H9 (cell line): ENCODE measurements at regions not wholly inside any gene's neighbourhood (a gene's known extent, or its start where the extent isn't known, plus 50 kb on each side); places are given as distances from the start of the nearest gene placed in this dataset.

Source experiments
- DNase-seq: peaks from one replicate; pipeline ENCODE4 v3.0.0-alpha.2; 2017
- H2AFZ ChIP-seq: one replicate; pipeline ENCODE4 v1.6.1; 2013; ENCODE audit warnings: mild to moderate bottlenecking, low read length, control low read depth, moderate library complexity
- H2AK5ac ChIP-seq: 2 replicates; pipeline ENCODE4 v1.6.1; 2013; ENCODE audit warnings: low read length, control low read depth, mixed read lengths; ENCODE audit not compliant: insufficient read length
- H2BK120ac ChIP-seq: one replicate; pipeline ENCODE4 v1.6.1; 2013; ENCODE audit warnings: low read depth, mild to moderate bottlenecking, low read length, control low read depth, inconsistent platforms; ENCODE audit not compliant: poor library complexity, severe bottlenecking
- H2BK12ac ChIP-seq: 2 replicates; pipeline ENCODE4 v1.6.1; 2013; ENCODE audit warnings: low read length, control low read depth, mixed read lengths, low read depth; ENCODE audit not compliant: insufficient read length
- H2BK15ac ChIP-seq: 2 replicates; pipeline ENCODE4 v1.6.1; 2013; ENCODE audit warnings: low read depth, low read length, control low read depth
- H2BK20ac ChIP-seq: one replicate; pipeline ENCODE4 v1.6.1; 2013; ENCODE audit warnings: low read depth, mild to moderate bottlenecking, low read length, control low read depth, inconsistent platforms; ENCODE audit not compliant: poor library complexity, severe bottlenecking
- H2BK5ac ChIP-seq: 2 replicates; pipeline ENCODE4 v1.6.1; 2013; ENCODE audit warnings: low read length, control low read depth, mixed read lengths; ENCODE audit not compliant: insufficient read length
- H3K14ac ChIP-seq: 2 replicates; pipeline ENCODE4 v1.6.1; 2013; ENCODE audit warnings: low read length, control low read depth; ENCODE audit not compliant: insufficient read depth
- H3K18ac ChIP-seq: 2 replicates; pipeline ENCODE4 v1.6.1; 2013; ENCODE audit warnings: low read depth, mild to moderate bottlenecking, mixed read lengths, low read length, control low read depth; ENCODE audit not compliant: insufficient read length
- H3K23ac ChIP-seq: 2 replicates; pipeline ENCODE4 v1.6.1; 2013; ENCODE audit warnings: low read length, control low read depth, mixed read lengths, low read depth; ENCODE audit not compliant: insufficient read length
- H3K23me2 ChIP-seq: 2 replicates; pipeline ENCODE4 v1.6.1; 2013; ENCODE audit warnings: low read depth, mild to moderate bottlenecking, mixed read lengths, low read length, control low read depth; ENCODE audit not compliant: insufficient read length, poor library complexity, severe bottlenecking
- H3K27ac ChIP-seq: 2 replicates; pipeline ENCODE4 v1.5.1; 2013; ENCODE audit warnings: low read length, control low read depth, mixed read lengths, low read depth; ENCODE audit not compliant: insufficient read length
- H3K27me3 ChIP-seq: 2 replicates; pipeline ENCODE4 v1.6.1; 2013; ENCODE audit warnings: low read length, control low read depth, inconsistent platforms; ENCODE audit not compliant: insufficient read depth
- H3K4ac ChIP-seq: 2 replicates; pipeline ENCODE4 v1.6.1; 2013; ENCODE audit warnings: low read depth, mild to moderate bottlenecking, control low read depth, inconsistent platforms, low read length, moderate library complexity
- H3K4me1 ChIP-seq: 2 replicates; pipeline ENCODE4 v1.6.1; 2013; ENCODE audit warnings: low read length, control low read depth, inconsistent platforms; ENCODE audit not compliant: insufficient read depth
- H3K4me2 ChIP-seq: 2 replicates; pipeline ENCODE4 v1.6.1; 2013; ENCODE audit warnings: low read length, control low read depth, mixed read lengths; ENCODE audit not compliant: insufficient read length, insufficient read depth
- H3K56ac ChIP-seq: 2 replicates; pipeline ENCODE4 v1.6.1; 2013; ENCODE audit warnings: low read depth, mild to moderate bottlenecking, mixed read lengths, low read length, control low read depth; ENCODE audit not compliant: insufficient read length
- H3K79me1 ChIP-seq: 2 replicates; pipeline ENCODE4 v1.6.1; 2013; ENCODE audit warnings: low read depth, mild to moderate bottlenecking, moderate library complexity, low read length, control low read depth, inconsistent platforms; ENCODE audit not compliant: insufficient read depth, poor library complexity, severe bottlenecking
- H3K79me2 ChIP-seq: 2 replicates; pipeline ENCODE4 v1.6.1; 2013; ENCODE audit warnings: low read length, control low read depth, inconsistent platforms; ENCODE audit not compliant: insufficient read depth
- H3K9ac ChIP-seq: 2 replicates; pipeline ENCODE4 v1.6.1; 2013; ENCODE audit warnings: low read length, control low read depth, mixed read lengths; ENCODE audit not compliant: insufficient read length; ENCODE audit errors: extremely low read depth
- H3K9me3 ChIP-seq: one replicate; pipeline ENCODE4 v1.6.1; 2013; ENCODE audit warnings: low read depth, low read length, inconsistent platforms; ENCODE audit not compliant: control insufficient read depth
- H3T11ph ChIP-seq: one replicate; pipeline ENCODE4 v1.6.1; 2013; ENCODE audit warnings: mild to moderate bottlenecking, low read length, control low read depth, inconsistent platforms
- H4K20me1 ChIP-seq: one replicate; pipeline ENCODE4 v1.6.1; 2013; ENCODE audit not compliant: control insufficient read depth, insufficient read length, insufficient read depth
- H4K5ac ChIP-seq: 2 replicates; pipeline ENCODE4 v1.6.1; 2013; ENCODE audit warnings: low read depth, mild to moderate bottlenecking, mixed read lengths, low read length, control low read depth; ENCODE audit not compliant: insufficient read length
- H4K8ac ChIP-seq: replicated peaks from 2 replicates; pipeline ENCODE4 v1.6.1; 2013; ENCODE audit warnings: low read length, control low read depth, mixed read lengths, low read depth; ENCODE audit not compliant: insufficient read length
- H4K91ac ChIP-seq: 2 replicates; pipeline ENCODE4 v1.6.1; 2013; ENCODE audit warnings: low read depth, mild to moderate bottlenecking, moderate library complexity, mixed read lengths, low read length, control low read depth; ENCODE audit not compliant: insufficient read length
- H3K27ac Mint-ChIP-seq, 3 experiments: 2 replicates in 2 of 3; 3 replicates in 1 of 3; pipeline ENCODE4 v1.8.0; 2020 to 2021; ENCODE audit warnings: mixed read lengths in 3 of 3, mild to moderate bottlenecking in 1 of 3, moderate library complexity in 1 of 3
- H3K27me3 Mint-ChIP-seq: 2 replicates; pipeline ENCODE4 v1.8.0; 2021; ENCODE audit warnings: low read depth, mild to moderate bottlenecking, moderate library complexity, mixed read lengths
- H3K36me3 Mint-ChIP-seq, 3 experiments: 2 replicates in 2 of 3; 3 replicates in 1 of 3; pipeline ENCODE4 v1.8.0; 2020 to 2021; ENCODE audit warnings: low read depth in 3 of 3, mixed read lengths in 3 of 3; ENCODE audit not compliant: insufficient read depth in 1 of 3
- H3K4me1 Mint-ChIP-seq, 2 experiments: 2 replicates each; pipeline ENCODE4 v1.8.0; 2020; ENCODE audit warnings: mixed read lengths in 2 of 2
- H3K4me3 Mint-ChIP-seq, 2 experiments: 2 replicates in 1 of 2; 3 replicates in 1 of 2; pipeline ENCODE4 v1.8.0; 2020 to 2021; ENCODE audit warnings: mild to moderate bottlenecking in 2 of 2, mixed read lengths in 2 of 2, moderate library complexity in 1 of 2
- H3K9me3 Mint-ChIP-seq, 2 experiments: 2 replicates in 1 of 2; 3 replicates in 1 of 2; pipeline ENCODE4 v1.8.0; 2020; ENCODE audit warnings: mild to moderate bottlenecking in 2 of 2, mixed read lengths in 2 of 2, moderate library complexity in 1 of 2
- CTCF ChIP-seq: fragments of 200-600 bp; sonication (generic); conservative IDR thresholded peaks from 3 replicates; pipeline ENCODE4 v1.8.0; 2021; ENCODE audit warnings: antibody characterized with exemption, mild to moderate bottlenecking
- WGBS: extraction: QIAGEN DNeasy Blood & Tissue Kit; methylation state at CpG from one replicate; pipeline ENCODE4 v1.1.7; 2013; ENCODE audit warnings: missing lambda C conversion rate, low lambda C conversion rate, mixed read lengths; ENCODE audit not compliant: insufficient read length; ENCODE audit errors: extremely low coverage; 5-methylcytosine and 5-hydroxymethylcytosine counted together

DNA sequence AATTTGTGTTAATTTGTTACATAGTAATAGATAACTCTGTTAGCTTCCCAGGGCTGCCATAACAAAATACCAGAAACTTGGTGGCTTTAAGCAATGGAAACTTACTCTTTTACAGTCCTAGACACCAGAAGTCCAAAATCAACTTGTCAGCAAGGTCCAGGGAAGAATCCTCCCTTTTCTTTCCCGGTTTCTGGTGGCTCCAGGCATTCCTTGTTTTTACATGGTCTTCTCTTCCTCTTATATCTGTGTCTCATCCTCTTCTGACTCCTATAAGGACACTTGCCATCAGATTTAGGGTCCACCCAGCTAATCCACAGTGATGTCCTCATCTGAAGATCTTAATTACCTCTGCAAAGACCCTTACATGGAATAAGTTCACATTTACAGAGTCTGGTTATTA is 95.6 kb downstream of the DDX1 start:
- H3K79me1 ChIP-seq, result no peaks in the 10 kb centered on the region
- H3K14ac ChIP-seq, result no peak overlapping the region
- H3K4me3 Mint-ChIP-seq, result no peak overlapping the region
- H3K27me3 Mint-ChIP-seq, result no peaks in the 10 kb centered on the region; the same call in 1 of the 2 replicates
- peaks cover 0 to under 1% of the 10 kb centered on the region in 2 experiments; a peak in 3 of 5 replicates for H3K9me3 Mint-ChIP-seq
- H3K9me3 ChIP-seq, result no peaks in the 10 kb centered on the region
- H3K4ac ChIP-seq, result no peak overlapping the region
- H3K36me3 Mint-ChIP-seq, result peaks cover 0 to under 1% (median 0%) of the 10 kb centered on the region in 3 experiments; a peak in 1 of 7 replicates
- no peak overlapping the region for H3K23ac ChIP-seq
- H3K23me2 ChIP-seq, result no peaks in the 10 kb centered on the region
- no peaks in the 10 kb centered on the region for H3K4me1 ChIP-seq
- H2AFZ ChIP-seq, result no peak overlapping the region
- no peaks in the 10 kb centered on the region for H4K20me1 ChIP-seq
- H4K91ac ChIP-seq, result no peak overlapping the region
- H3K56ac ChIP-seq, result no peak overlapping the region
- H2BK5ac ChIP-seq, result no peak overlapping the region
- no peak for TF ChIP-seq CTCF
- no peak overlapping the region for H2BK20ac ChIP-seq
- H3K4me1 Mint-ChIP-seq, result peaks cover 0 to 11% of the 10 kb centered on the region in 2 experiments
- no peak overlapping the region for H3K27ac Mint-ChIP-seq
- no peak overlapping the region for H2BK120ac ChIP-seq
- H4K5ac ChIP-seq, result no peak overlapping the region
- H4K8ac ChIP-seq, result no peak overlapping the region
- H3K79me2 ChIP-seq, result no peaks in the 10 kb centered on the region
- no peak for DNase-seq
- no peak overlapping the region for H3K18ac ChIP-seq
- WGBS, result no CpG with 5 or more reads among the region's 1 CpG
- no peak overlapping the region for H2AK5ac ChIP-seq
- H3K27me3 ChIP-seq, result no peaks in the 10 kb centered on the region
- no peak overlapping the region for H3T11ph ChIP-seq
- no peak overlapping the region for H2BK12ac ChIP-seq
- no peak overlapping the region for H3K4me2 ChIP-seq
- no peak overlapping the region for H3K27ac ChIP-seq
- H3K9ac ChIP-seq, result no peak overlapping the region
- no peak overlapping the region for H2BK15ac ChIP-seq
